Endothelial cell of umbilical vein (primary cell): ENCODE measurements at regions not wholly inside any gene's neighbourhood (a gene's known extent, or its start where the extent isn't known, plus 50 kb on each side); places are given as distances from the start of the nearest gene placed in this dataset.

Source experiments
- BruUV-seq: library from RNA; stranded (reverse); fragments of 400-500 nt; replicated peaks from 2 replicates; lab custom pipeline; 2021; lab: Mats Ljungman, UMichigan
- CTCF ChIA-PET: fragments of 300-600, 350-600 bp; sonication (Branson Sonifier 250); formaldehyde crosslinking; loops from one replicate; lab custom pipeline; 2021; ENCODE audit warnings: antibody characterized with exemption, inconsistent platforms; lab: Charles Lee
- POLR2A ChIA-PET: fragments of 300-600, 350-600 bp; sonication (Branson Sonifier 250); formaldehyde crosslinking; loops from one replicate; lab custom pipeline; 2021; ENCODE audit warnings: antibody characterized with exemption, inconsistent platforms; lab: Charles Lee
- DNase-seq: peaks from one replicate; pipeline ENCODE4 v3.0.0-alpha.2; 2011; ENCODE audit warnings: low read depth, low spot score
- FAIRE-seq: peaks from 2 replicates; lab custom pipeline; 2011; peaks lifted over from hg19 to GRCh38; lab: Jason Lieb, UNC
- H2AFZ ChIP-seq: 2 replicates; pipeline ENCODE4 v1.6.0; 2012; ENCODE audit warnings: low read depth, low read length, control low read depth, inconsistent platforms
- H3K27ac ChIP-seq: 2 replicates; pipeline ENCODE4 v1.5.1; 2011; ENCODE audit warnings: low read depth, mild to moderate bottlenecking, control low read depth, low read length, moderate library complexity; ENCODE audit not compliant: insufficient read depth
- H3K27me3 ChIP-seq, 2 experiments: 2 replicates each; pipeline versions ENCODE4 v1.6.0 to v1.6.1; 2011; ENCODE audit warnings: low read length in 2 of 2, mixed read lengths in 1 of 2; ENCODE audit not compliant: control insufficient read depth in 2 of 2, insufficient read depth in 2 of 2
- H3K36me3 ChIP-seq, 2 experiments: 2 replicates in 1 of 2; 3 replicates in 1 of 2; pipeline ENCODE4 v1.5.1; 2011; ENCODE audit warnings: low read length in 2 of 2, mild to moderate bottlenecking in 1 of 2, moderate library complexity in 1 of 2; ENCODE audit not compliant: control insufficient read depth in 2 of 2, insufficient read depth in 2 of 2; ENCODE audit errors: extremely low read depth in 1 of 2
- H3K4me1 ChIP-seq: 3 replicates; pipeline ENCODE4 v1.5.1; 2011; ENCODE audit warnings: mild to moderate bottlenecking, low read length; ENCODE audit not compliant: control insufficient read depth, insufficient read depth; ENCODE audit errors: extremely low read depth
- H3K4me2 ChIP-seq: 2 replicates; pipeline ENCODE4 v1.6.1; 2011; ENCODE audit warnings: low read length, control low read depth, mixed read lengths; ENCODE audit not compliant: insufficient read depth
- H3K4me3 ChIP-seq, 3 experiments: fragments of 200-600 bp in 1 of 3; sonication (generic), shearing (Covaris generic) in 1 of 3; replicated peaks in 1 of 3; 2 replicates each; pipeline ENCODE4 v1.5.1; 2011 to 2016; ENCODE audit warnings: control low read depth in 3 of 3, low read length in 3 of 3, mild to moderate bottlenecking in 2 of 3, inconsistent platforms in 1 of 3, low read depth in 1 of 3, moderate library complexity in 1 of 3; ENCODE audit not compliant: insufficient read depth in 1 of 3
- H3K79me2 ChIP-seq: 2 replicates; pipeline ENCODE4 v1.6.0; 2012; ENCODE audit warnings: low read length, inconsistent platforms; ENCODE audit not compliant: control insufficient read depth, insufficient read depth
- H3K9ac ChIP-seq: replicated peaks from 2 replicates; pipeline ENCODE3; 2011; ENCODE audit warnings: low read length, control low read depth; ENCODE audit not compliant: insufficient read depth; ENCODE audit errors: extremely low read depth
- H3K9me1 ChIP-seq: replicated peaks from 3 replicates; pipeline ENCODE4 v1.6.0; 2011; ENCODE audit warnings: mild to moderate bottlenecking, low read length; ENCODE audit not compliant: control insufficient read depth, insufficient read depth; ENCODE audit errors: extremely low read depth
- H3K9me3 ChIP-seq: replicated peaks from 2 replicates; pipeline ENCODE4 v1.5.1; 2012; ENCODE audit warnings: low read length, inconsistent platforms; ENCODE audit not compliant: control insufficient read depth, insufficient read depth
- H4K20me1 ChIP-seq: replicated peaks from 2 replicates; pipeline ENCODE3; 2011; ENCODE audit warnings: mild to moderate bottlenecking, low read length; ENCODE audit not compliant: control insufficient read depth, insufficient read depth; ENCODE audit errors: extremely low read depth
- CTCF ChIP-seq, 2 donors: IDR thresholded peaks; 1 replicate in 1 of 2; 2 replicates in 1 of 2; pipeline ENCODE4 v1.5.1; 2011; ENCODE audit warnings: low read length in 2 of 2, mild to moderate bottlenecking in 2 of 2, moderate library complexity in 2 of 2, control low read depth in 1 of 2, inconsistent platforms in 1 of 2, low read depth in 1 of 2; ENCODE audit not compliant: insufficient read depth in 1 of 2; ENCODE audit errors: extremely low read depth in 1 of 2
- EZH2 ChIP-seq: IDR thresholded peaks from 2 replicates; pipeline ENCODE4 v1.6.1; 2012; ENCODE audit warnings: borderline replicate concordance, low read depth, mild to moderate bottlenecking, moderate library complexity, low read length, inconsistent platforms; ENCODE audit not compliant: severe bottlenecking
- FOS ChIP-seq: IDR thresholded peaks from 2 replicates; pipeline ENCODE4 v1.6.1; 2011; ENCODE audit warnings: mild to moderate bottlenecking, low read length, moderate library complexity, borderline replicate concordance; ENCODE audit not compliant: insufficient read depth
- GATA2 ChIP-seq: IDR thresholded peaks from 2 replicates; pipeline ENCODE4 v1.7.0; 2011; ENCODE audit warnings: low read depth, mild to moderate bottlenecking, moderate library complexity, mixed read lengths, low read length; ENCODE audit not compliant: insufficient read length, insufficient read depth
- JUN ChIP-seq: IDR thresholded peaks from 2 replicates; pipeline ENCODE4 v1.6.1; 2011; ENCODE audit warnings: borderline replicate concordance, low read depth; ENCODE audit not compliant: insufficient read length, insufficient read depth
- MAX ChIP-seq: IDR thresholded peaks from 2 replicates; pipeline ENCODE4 v1.6.1; 2011; ENCODE audit not compliant: insufficient read depth, insufficient read length
- MYC ChIP-seq: IDR thresholded peaks from one replicate; pipeline ENCODE4 v1.6.1; 2011; ENCODE audit warnings: mild to moderate bottlenecking, low read depth, low read length
- POLR2A ChIP-seq: IDR thresholded peaks from 2 replicates; pipeline ENCODE4 v1.6.1; 2012; ENCODE audit warnings: low read depth, mild to moderate bottlenecking, control low read depth, low read length
- dilution Hi-C: fragments of 300-500 bp; cut with MboI; formaldehyde crosslinking; loops from one replicate; pipeline ENCODE4 v1.15.0; 2019; ENCODE audit warnings: low sequenced_read_pairs; ENCODE audit not compliant: extremely low pct_ligation_motif_present
- intact Hi-C: fragments of 100-400 bp; cut with micrococcal nuclease; formaldehyde crosslinking; loops from one replicate; pipeline ENCODE4 v1.10.0; 2022

- POLR2A ChIA-PET: no interaction called here
- Histone ChIP-seq H2AFZ (no peak overlapping the region), H3K27me3 (no peaks in the 10 kb centered on the region), H3K9me3 (no peaks in the 10 kb centered on the region), H3K36me3 (no peaks in the 10 kb centered on the region), H3K27ac (no peak overlapping the region), H3K9ac (no peak overlapping the region), H3K9me1 (no peaks in the 10 kb centered on the region), H3K4me1 (no peaks in the 10 kb centered on the region), H3K4me3 (no peak overlapping the region), H3K4me2 (no peak overlapping the region), H4K20me1 (no peaks in the 10 kb centered on the region), H3K79me2 (no peaks in the 10 kb centered on the region)
- no peak for FAIRE-seq
- TF ChIP-seq FOS (no peak), EZH2 (no peak), POLR2A (no peak), MAX (no peak), GATA2 (no peak), JUN (no peak), MYC (no peak), CTCF (IDR thresholded peaks at IDR 0.05; ENCODE audit: extremely low read depth in 1 of 2, insufficient read depth in 1 of 2, low read depth in 1 of 2, low read length in 2 of 2) (no peak)
- dilution Hi-C loops (no loop called here), intact Hi-C loops (no loop called here)
- CTCF ChIA-PET: no interaction called here
- no peak for DNase-seq
- BruUV-seq: no TSS peak
Measured at GRCh38 chr1:170239445-170239844, 93.7 kb downstream of the NTMT2 start.
